MCF 10A (cell line): ENCODE measurements at regions not wholly inside any gene's neighbourhood (a gene's known extent, or its start where the extent isn't known, plus 50 kb on each side); places are given as distances from the start of the nearest gene placed in this dataset.

Source experiments
- BruUV-seq: library from RNA; stranded (reverse); fragments of 400-500 nt; replicated peaks from 2 replicates; lab custom pipeline; 2021; lab: Mats Ljungman, UMichigan
- CTCF ChIA-PET: fragments of 300-600 bp; sonication (Branson Sonifier 250); formaldehyde crosslinking; extraction: SDS; loops from one replicate; lab custom pipeline; 2021; ENCODE audit warnings: antibody characterized with exemption, inconsistent platforms; lab: Yijun Ruan, JAX
- POLR2A ChIA-PET: fragments of 300-600, 350-650 bp; sonication (Branson Sonifier 250); formaldehyde crosslinking; extraction: SDS; loops from one replicate; lab custom pipeline; 2020; ENCODE audit warnings: antibody characterized with exemption, inconsistent platforms; lab: Yijun Ruan, JAX
- DNase-seq: peaks from one replicate; pipeline ENCODE4 v3.0.0-alpha.2; 2018; ENCODE audit not compliant: unreplicated experiment
- H3K27ac Mint-ChIP-seq: one replicate; pipeline ENCODE4 v1.8.0; 2022; ENCODE audit warnings: mild to moderate bottlenecking, low read depth, mixed read lengths; ENCODE audit not compliant: unreplicated experiment
- H3K27me3 Mint-ChIP-seq: one replicate; pipeline ENCODE4 v1.8.0; 2022; ENCODE audit warnings: mixed read lengths; ENCODE audit not compliant: insufficient read depth, unreplicated experiment
- H3K36me3 Mint-ChIP-seq: one replicate; pipeline ENCODE4 v1.8.0; 2022; ENCODE audit warnings: mild to moderate bottlenecking, moderate library complexity, mixed read lengths; ENCODE audit not compliant: insufficient read depth, unreplicated experiment
- H3K4me1 Mint-ChIP-seq: one replicate; pipeline ENCODE4 v1.8.0; 2022; ENCODE audit warnings: mixed read lengths; ENCODE audit not compliant: insufficient read depth, unreplicated experiment
- H3K4me3 Mint-ChIP-seq: one replicate; pipeline ENCODE4 v1.8.0; 2022; ENCODE audit warnings: mild to moderate bottlenecking, moderate library complexity, mixed read lengths; ENCODE audit not compliant: unreplicated experiment
- H3K9me3 Mint-ChIP-seq: one replicate; pipeline ENCODE4 v1.8.0; 2022; ENCODE audit warnings: mixed read lengths; ENCODE audit not compliant: unreplicated experiment
- CTCF ChIP-seq: fragments of 200-600 bp; IDR thresholded peaks from one replicate; pipeline ENCODE4 v1.8.0; 2022; ENCODE audit warnings: antibody characterized with exemption, mild to moderate bottlenecking; ENCODE audit not compliant: unreplicated experiment
- intact Hi-C: fragments of 100-400 bp; cut with micrococcal nuclease; formaldehyde crosslinking; loops from 2 replicates; pipeline ENCODE4 v1.14.1; 2022

DNA sequence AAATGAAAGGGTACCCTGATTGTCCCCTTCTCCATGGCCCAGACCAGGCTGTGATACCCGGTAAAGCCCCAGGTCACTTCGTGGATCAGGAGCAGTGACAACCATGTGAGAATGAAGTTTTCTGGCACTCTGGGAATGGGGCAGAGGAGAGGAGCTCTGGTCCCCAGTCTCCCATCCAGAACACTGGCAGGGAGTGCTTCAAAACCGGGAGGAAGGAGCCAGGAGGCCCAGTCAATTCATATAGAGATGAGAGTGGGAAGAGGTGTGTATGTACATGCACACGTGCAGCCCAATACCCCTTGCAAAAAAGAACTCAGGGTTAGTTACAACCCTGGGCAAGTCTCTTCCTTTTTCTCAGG lies 101.4 kb upstream of the TLE3 start:
- no TSS peak for BruUV-seq
- CTCF ChIA-PET: interaction anchor here (0.6 kb wide), 1 partner anchor 71 kb away, joined by 3 read pairs; no protein-coding TSS in a partner anchor
- intact Hi-C loops: no loop called here

GRCh38 chr15:70198441-70199123 lies 100.9 kb upstream of the TLE3 start:
- no peak for DNase-seq
- H3K4me1 Mint-ChIP-seq: peaks cover 39% of the 10 kb centered on the region
- intact Hi-C loops: no loop called here
- ChIA-PET POLR2A (interaction anchor here (0.6 to 0.7 kb wide), 2 partner anchors 42 to 135 kb away, joined by 3 read pairs; no protein-coding TSS in a partner anchor), CTCF (interaction anchor here (0.6 kb wide), 1 partner anchor 71 kb away, joined by 3 read pairs; no protein-coding TSS in a partner anchor)
- H3K4me3 Mint-ChIP-seq: no peak overlapping the region
- no peaks in the 10 kb centered on the region for H3K27me3 Mint-ChIP-seq
- H3K9me3 Mint-ChIP-seq: no peaks in the 10 kb centered on the region
- TF ChIP-seq CTCF: no peak
- BruUV-seq: no TSS peak
- H3K36me3 Mint-ChIP-seq: no peaks in the 10 kb centered on the region
- peak overlapping the region; percentile 78 for H3K27ac Mint-ChIP-seq

More for the DNA sequence above, 101.4 kb upstream of the TLE3 start:
- POLR2A ChIA-PET: no interaction called here
- Mint-ChIP-seq H3K4me1 (peaks cover 39% of the 10 kb centered on the region), H3K36me3 (no peaks in the 10 kb centered on the region), H3K9me3 (no peaks in the 10 kb centered on the region), H3K27me3 (no peaks in the 10 kb centered on the region), H3K4me3 (no peak overlapping the region), H3K27ac (no peak overlapping the region)
- no peak for TF ChIP-seq CTCF
- DNase-seq: no peak

DNA sequence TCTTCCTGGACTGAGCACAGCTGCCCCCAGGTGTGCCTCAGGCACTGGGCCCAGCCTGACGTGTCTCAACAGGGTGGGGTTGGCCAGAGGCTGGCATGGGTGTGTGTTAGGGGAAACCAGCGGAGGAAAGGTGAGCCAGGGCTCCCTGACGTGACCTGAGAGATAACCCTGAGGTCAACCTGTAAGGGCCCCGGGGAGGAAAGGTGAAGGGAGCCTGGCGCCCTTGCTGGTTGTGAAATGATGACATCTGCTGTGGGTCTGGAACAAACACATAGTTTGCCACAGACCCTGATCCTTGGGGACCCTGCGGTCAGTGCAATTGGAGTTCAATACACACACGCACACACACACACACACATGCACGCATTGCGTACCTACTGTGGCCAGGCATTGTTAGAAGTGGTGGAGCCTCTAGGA lies 100.2 kb upstream of the TLE3 start:
- Mint-ChIP-seq H3K4me3 (no peak overlapping the region), H3K27ac (peak overlapping the region; percentile 78), H3K36me3 (no peaks in the 10 kb centered on the region), H3K9me3 (no peaks in the 10 kb centered on the region), H3K27me3 (no peaks in the 10 kb centered on the region), H3K4me1 (peaks cover 39% of the 10 kb centered on the region)
- CTCF ChIA-PET: interaction anchor here (0.6 kb wide), 1 partner anchor 92 kb away, joined by 3 read pairs; no protein-coding TSS in a partner anchor
- no TSS peak for BruUV-seq
- no peak for TF ChIP-seq CTCF
- POLR2A ChIA-PET: interaction anchor here (0.6 to 2.9 kb wide), 4 partner anchors 41 to 136 kb away, joined by 3 to 25 read pairs (median 4); partner anchors contain the start of gene TLE3
- no peak for DNase-seq
- intact Hi-C loops: no loop called here

- ChIA-PET POLR2A (interaction anchor here (0.6 to 2.9 kb wide), 6 partner anchors 15 to 408 kb away, joined by 3 to 25 read pairs (median 3); partner anchors contain the start of gene TLE3), CTCF (interaction anchor here (0.6 kb wide), 1 partner anchor 93 kb away, joined by 3 read pairs; no protein-coding TSS in a partner anchor)
- no peaks in the 10 kb centered on the region for H3K36me3 Mint-ChIP-seq
- peak overlapping the region; percentile 78 for H3K27ac Mint-ChIP-seq
- peaks cover 39% of the 10 kb centered on the region for H3K4me1 Mint-ChIP-seq
- no peaks in the 10 kb centered on the region for H3K9me3 Mint-ChIP-seq
- DNase-seq: peak; percentile 63
- intact Hi-C loops: no loop called here
- no peaks in the 10 kb centered on the region for H3K27me3 Mint-ChIP-seq
- BruUV-seq: no TSS peak
- TF ChIP-seq CTCF: no peak
- H3K4me3 Mint-ChIP-seq: peak overlapping the region; percentile 1
These were observed 99.7 kb upstream of the TLE3 start for GRCh38 chr15:70197318-70197944.
